ENCODE measurements at regions not wholly inside any gene's neighbourhood (a gene's known extent, or its start where the extent isn't known, plus 50 kb on each side); places are given as distances from the start of the nearest gene placed in this dataset.

GRCh38 chr13:99911965-99912566 lies 59.5 kb downstream of the ZIC5 start:
- Mint-ChIP-seq H3K27ac (no peak overlapping the region), H3K36me3 (ENCODE audit: low read depth) (no peaks in the 10 kb centered on the region), H3K27me3 (ENCODE audit: low read depth, poor library complexity) (peaks cover 12% of the 10 kb centered on the region), H3K4me1 (peaks cover 26% of the 10 kb centered on the region), H3K4me3 (no peak overlapping the region), H3K9me3 (no peaks in the 10 kb centered on the region)
- DNase-seq, result no peak
- TF ChIP-seq, protein P1, sequence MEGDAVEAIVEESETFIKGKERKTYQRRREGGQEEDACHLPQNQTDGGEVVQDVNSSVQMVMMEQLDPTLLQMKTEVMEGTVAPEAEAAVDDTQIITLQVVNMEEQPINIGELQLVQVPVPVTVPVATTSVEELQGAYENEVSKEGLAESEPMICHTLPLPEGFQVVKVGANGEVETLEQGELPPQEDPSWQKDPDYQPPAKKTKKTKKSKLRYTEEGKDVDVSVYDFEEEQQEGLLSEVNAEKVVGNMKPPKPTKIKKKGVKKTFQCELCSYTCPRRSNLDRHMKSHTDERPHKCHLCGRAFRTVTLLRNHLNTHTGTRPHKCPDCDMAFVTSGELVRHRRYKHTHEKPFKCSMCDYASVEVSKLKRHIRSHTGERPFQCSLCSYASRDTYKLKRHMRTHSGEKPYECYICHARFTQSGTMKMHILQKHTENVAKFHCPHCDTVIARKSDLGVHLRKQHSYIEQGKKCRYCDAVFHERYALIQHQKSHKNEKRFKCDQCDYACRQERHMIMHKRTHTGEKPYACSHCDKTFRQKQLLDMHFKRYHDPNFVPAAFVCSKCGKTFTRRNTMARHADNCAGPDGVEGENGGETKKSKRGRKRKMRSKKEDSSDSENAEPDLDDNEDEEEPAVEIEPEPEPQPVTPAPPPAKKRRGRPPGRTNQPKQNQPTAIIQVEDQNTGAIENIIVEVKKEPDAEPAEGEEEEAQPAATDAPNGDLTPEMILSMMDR (IDR thresholded peaks at IDR 0.05), result no peak

- Mint-ChIP-seq H3K4me1 (peaks cover 26% of the 10 kb centered on the region), H3K27me3 (ENCODE audit: low read depth, poor library complexity) (peaks cover 9% of the 10 kb centered on the region), H3K4me3 (no peak overlapping the region), H3K27ac (no peak overlapping the region), H3K9me3 (no peaks in the 10 kb centered on the region), H3K36me3 (ENCODE audit: low read depth) (no peaks in the 10 kb centered on the region)
- no peak for DNase-seq
- TF ChIP-seq, protein P1 (IDR thresholded peaks at IDR 0.05), result no peak
Measured at GRCh38 chr13:99911069-99911964, 60.2 kb downstream of the ZIC5 start.

GRCh38 chr13:99909836-99910619 lies 61.5 kb downstream of the ZIC5 start:
- Mint-ChIP-seq H3K9me3 (no peaks in the 10 kb centered on the region), H3K36me3 (ENCODE audit: low read depth) (no peaks in the 10 kb centered on the region), H3K27me3 (ENCODE audit: low read depth, poor library complexity) (peaks cover 4% of the 10 kb centered on the region), H3K27ac (no peak overlapping the region), H3K4me1 (peaks cover 35% of the 10 kb centered on the region), H3K4me3 (no peak overlapping the region)
- DNase-seq, result no peak
- TF ChIP-seq, protein P1 (IDR thresholded peaks at IDR 0.05), result no peak

DNA sequence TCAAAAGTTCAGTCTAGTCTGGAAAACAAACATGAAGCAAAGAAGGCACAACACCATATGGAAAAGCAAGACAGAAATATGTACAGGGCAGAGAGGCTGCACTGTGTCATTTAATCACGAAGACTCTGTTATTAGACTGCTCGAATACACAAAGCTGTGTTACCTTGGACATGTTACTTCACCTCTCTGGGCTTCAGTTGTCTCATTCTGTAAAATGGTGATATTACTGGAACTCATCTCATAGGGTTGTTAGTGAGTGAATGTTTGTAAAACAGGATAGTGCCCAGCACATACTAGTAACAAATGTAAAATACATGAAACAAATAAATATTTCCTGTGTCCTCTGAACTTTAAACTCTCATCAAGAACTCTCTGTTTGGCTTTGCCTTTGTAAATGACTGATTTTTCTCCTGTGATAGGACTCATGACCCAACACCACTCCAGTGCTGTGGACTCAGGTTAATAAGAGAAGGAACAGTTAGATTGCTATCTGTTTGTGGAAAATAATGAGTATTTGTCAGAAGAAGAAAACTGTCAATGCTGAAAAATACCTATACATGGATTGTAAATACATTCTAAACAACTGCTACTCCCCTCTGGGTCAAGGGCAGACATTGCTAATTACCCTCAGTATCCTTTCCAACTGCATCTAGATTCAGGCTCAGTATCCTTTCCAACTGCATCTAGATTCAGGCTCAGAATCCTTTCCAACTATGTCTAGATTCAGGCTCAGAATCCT lies 62.3 kb downstream of the ZIC5 start:
- TF ChIP-seq, protein P1 (IDR thresholded peaks at IDR 0.05), result no peak
- Mint-ChIP-seq H3K27me3 (ENCODE audit: low read depth, poor library complexity) (peaks cover 2% of the 10 kb centered on the region), H3K9me3 (no peaks in the 10 kb centered on the region), H3K36me3 (ENCODE audit: low read depth) (no peaks in the 10 kb centered on the region), H3K27ac (no peak overlapping the region), H3K4me3 (no peak overlapping the region), H3K4me1 (peaks cover 42% of the 10 kb centered on the region)
- DNase-seq, result no peak

GRCh38 chr13:99908140-99908803 lies 63.3 kb downstream of the ZIC5 start:
- H3K4me3 Mint-ChIP-seq, result no peak overlapping the region
- TF ChIP-seq, protein P1 (IDR thresholded peaks at IDR 0.05), result no peak
- H3K27me3 Mint-ChIP-seq (ENCODE audit: low read depth, poor library complexity), result peaks cover 2% of the 10 kb centered on the region
- H3K9me3 Mint-ChIP-seq, result no peaks in the 10 kb centered on the region
- H3K27ac Mint-ChIP-seq, result no peak overlapping the region
- no peaks in the 10 kb centered on the region for H3K36me3 Mint-ChIP-seq (ENCODE audit: low read depth)
- peaks cover 51% of the 10 kb centered on the region for H3K4me1 Mint-ChIP-seq
- DNase-seq, result no peak
